NOMO-1 (cell line): ENCODE measurements at regions not wholly inside any gene's neighbourhood (a gene's known extent, or its start where the extent isn't known, plus 50 kb on each side); places are given as distances from the start of the nearest gene placed in this dataset.

ENCODE experiments used
- DNase-seq, 2 experiments: peaks; one replicate each; lab custom pipeline; 2025; ENCODE audit not compliant: unreplicated experiment in 2 of 2; lab: John Stamatoyannopoulos, UW

- DNase-seq = no peak
Observed at GRCh38 chr3:23663661-23664186, 142.0 kb upstream of the UBE2E1 start.

- no peak for DNase-seq
Observed at GRCh38 chr3:23664459-23664858, 141.3 kb upstream of the UBE2E1 start.

- DNase-seq = no peak
Observed at GRCh38 chr3:23665741-23666140, 140.0 kb upstream of the UBE2E1 start.

- DNase-seq = no peak
Observed at GRCh38 chr3:23666818-23667217, 138.9 kb upstream of the UBE2E1 start.

GRCh38 chr3:23667536-23668429, 138.0 kb upstream of the UBE2E1 start:
- DNase-seq = no peak

GRCh38 chr3:23668430-23668904, 137.3 kb upstream of the UBE2E1 start:
- no peak for DNase-seq

- no peak for DNase-seq
Observed at GRCh38 chr3:23669541-23670255, 136.1 kb upstream of the UBE2E1 start.

- DNase-seq = peak in 1 of 2 experiments; percentile 23
Observed at GRCh38 chr3:23671851-23672589, 133.7 kb upstream of the UBE2E1 start.

GRCh38 chr3:23672628-23673027, 133.1 kb upstream of the UBE2E1 start:
- DNase-seq = no peak

- no peak for DNase-seq
Observed at GRCh38 chr3:23675010-23675409, 130.7 kb upstream of the UBE2E1 start.

GRCh38 chr3:23676093-23676492, 129.7 kb upstream of the UBE2E1 start:
- DNase-seq = no peak

- DNase-seq = no peak
Observed at GRCh38 chr3:23682646-23683045, 123.1 kb upstream of the UBE2E1 start.

GRCh38 chr3:23685541-23686258, 120.1 kb upstream of the UBE2E1 start:
- DNase-seq = no peak

- DNase-seq = no peak
Observed at GRCh38 chr3:23686519-23686918, 119.2 kb upstream of the UBE2E1 start.

- no peak for DNase-seq
Observed at GRCh38 chr3:23691357-23691895, 114.3 kb upstream of the UBE2E1 start.

GRCh38 chr3:23696842-23697241, 108.9 kb upstream of the UBE2E1 start:
- DNase-seq = no peak

- DNase-seq = no peak
Observed at GRCh38 chr3:23697416-23697815, 108.3 kb upstream of the UBE2E1 start.

- DNase-seq = no peak
Observed at GRCh38 chr3:23698652-23699313, 107.0 kb upstream of the UBE2E1 start.

GRCh38 chr3:23700616-23701015, 105.1 kb upstream of the UBE2E1 start:
- no peak for DNase-seq
